ENCODE measurements at regions not wholly inside any gene's neighbourhood (a gene's known extent, or its start where the extent isn't known, plus 50 kb on each side); places are given as distances from the start of the nearest gene placed in this dataset.

DNA sequence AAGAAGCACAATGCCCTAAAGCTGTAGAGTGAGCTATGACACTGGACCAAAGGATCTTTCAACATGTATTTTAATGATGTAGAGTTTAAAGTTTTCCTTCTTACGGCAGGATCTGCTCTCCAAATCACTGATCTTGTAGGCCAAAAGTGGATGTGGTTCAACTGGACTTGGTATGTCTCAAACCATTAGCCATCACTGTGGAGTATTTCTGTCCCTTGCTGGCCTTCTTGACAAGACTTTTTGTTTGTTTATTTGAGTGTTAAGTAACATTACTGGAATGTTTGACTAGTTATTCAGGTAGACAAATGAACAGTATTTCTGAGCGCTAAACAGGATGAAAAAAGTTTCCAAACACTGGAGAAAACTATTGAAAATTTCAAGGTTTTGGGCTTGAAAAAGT, 472.7 kb upstream of the CFAP20DC start:
- no peak for TF ChIP-seq SP1 (IDR thresholded peaks at IDR 0.05)
- TF ChIP-seq FOXA1 (IDR thresholded peaks at IDR 0.05) = no peak
- TF ChIP-seq ELF4 (IDR thresholded peaks at IDR 0.05) = no peak
- TF ChIP-seq FOXM1 (IDR thresholded peaks at IDR 0.05; ENCODE audit: borderline replicate concordance) = no peak
- TF ChIP-seq, protein P1, sequence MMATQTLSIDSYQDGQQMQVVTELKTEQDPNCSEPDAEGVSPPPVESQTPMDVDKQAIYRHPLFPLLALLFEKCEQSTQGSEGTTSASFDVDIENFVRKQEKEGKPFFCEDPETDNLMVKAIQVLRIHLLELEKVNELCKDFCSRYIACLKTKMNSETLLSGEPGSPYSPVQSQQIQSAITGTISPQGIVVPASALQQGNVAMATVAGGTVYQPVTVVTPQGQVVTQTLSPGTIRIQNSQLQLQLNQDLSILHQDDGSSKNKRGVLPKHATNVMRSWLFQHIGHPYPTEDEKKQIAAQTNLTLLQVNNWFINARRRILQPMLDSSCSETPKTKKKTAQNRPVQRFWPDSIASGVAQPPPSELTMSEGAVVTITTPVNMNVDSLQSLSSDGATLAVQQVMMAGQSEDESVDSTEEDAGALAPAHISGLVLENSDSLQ (IDR thresholded peaks at IDR 0.05) = no peak
- no peak for TF ChIP-seq ZNF384 (IDR thresholded peaks at IDR 0.05)
- TF ChIP-seq FOXK2 (IDR thresholded peaks at IDR 0.05) = no peak
- TF ChIP-seq SUZ12 (IDR thresholded peaks at IDR 0.05) = no peak
- no peak for TF ChIP-seq TARDBP (IDR thresholded peaks at IDR 0.05)
- no peak for TF ChIP-seq CTBP1 (IDR thresholded peaks at IDR 0.05; ENCODE audit: borderline replicate concordance)
